Uterus (tissue), 2 donors: ENCODE measurements at regions not wholly inside any gene's neighbourhood (a gene's known extent, or its start where the extent isn't known, plus 50 kb on each side); places are given as distances from the start of the nearest gene placed in this dataset.

ENCODE experiments used
- CTCF ChIP-seq, 4 experiments: fragments of 200-600 bp in 2 of 4; fragments of 450-650 bp in 2 of 4; sonication (generic) in 2 of 4; IDR thresholded peaks; one replicate each; pipeline ENCODE4 v1.5.1; 2016 to 2019; ENCODE audit warnings: antibody characterized with exemption in 4 of 4, mild to moderate bottlenecking in 2 of 4, moderate library complexity in 1 of 4
- POLR2A ChIP-seq, 2 donors: fragments of 450-650 bp; IDR thresholded peaks; one replicate each; pipeline ENCODE4 v1.6.1; 2016; ENCODE audit warnings: antibody characterized with exemption in 2 of 2, mild to moderate bottlenecking in 1 of 2, moderate library complexity in 1 of 2

- no peak for TF ChIP-seq CTCF (IDR thresholded peaks at IDR 0.05)
- TF ChIP-seq POLR2A (IDR thresholded peaks at IDR 0.05), result no peak
These were observed 222.9 kb upstream of the ZC3H12C start for GRCh38 chr11:109870297-109870696.
